MM.1S (cell line): ENCODE measurements at regions not wholly inside any gene's neighbourhood (a gene's known extent, or its start where the extent isn't known, plus 50 kb on each side); places are given as distances from the start of the nearest gene placed in this dataset.

ENCODE experiments used
- EZH2 ChIP-seq: fragments of 300-600 bp; sonication (generic); optimal IDR thresholded peaks from 2 replicates; pipeline ENCODE3; 2017; ENCODE audit warnings: low read depth, mild to moderate bottlenecking, antibody characterized with exemption, low read length, mixed read lengths
- EZH2phosphoT487 ChIP-seq: fragments of 300-600 bp; sonication (generic); IDR thresholded peaks from 2 replicates; pipeline ENCODE4 v1.6.1; 2018; ENCODE audit warnings: antibody characterized with exemption, low read length
- TF ChIP-seq, protein P1 (sequence below): fragments of 300-600 bp; sonication (generic); IDR thresholded peaks from 2 replicates; pipeline ENCODE4 v1.5.1; 2016; ENCODE audit warnings: antibody characterized with exemption, low read length, mixed read lengths

DNA sequence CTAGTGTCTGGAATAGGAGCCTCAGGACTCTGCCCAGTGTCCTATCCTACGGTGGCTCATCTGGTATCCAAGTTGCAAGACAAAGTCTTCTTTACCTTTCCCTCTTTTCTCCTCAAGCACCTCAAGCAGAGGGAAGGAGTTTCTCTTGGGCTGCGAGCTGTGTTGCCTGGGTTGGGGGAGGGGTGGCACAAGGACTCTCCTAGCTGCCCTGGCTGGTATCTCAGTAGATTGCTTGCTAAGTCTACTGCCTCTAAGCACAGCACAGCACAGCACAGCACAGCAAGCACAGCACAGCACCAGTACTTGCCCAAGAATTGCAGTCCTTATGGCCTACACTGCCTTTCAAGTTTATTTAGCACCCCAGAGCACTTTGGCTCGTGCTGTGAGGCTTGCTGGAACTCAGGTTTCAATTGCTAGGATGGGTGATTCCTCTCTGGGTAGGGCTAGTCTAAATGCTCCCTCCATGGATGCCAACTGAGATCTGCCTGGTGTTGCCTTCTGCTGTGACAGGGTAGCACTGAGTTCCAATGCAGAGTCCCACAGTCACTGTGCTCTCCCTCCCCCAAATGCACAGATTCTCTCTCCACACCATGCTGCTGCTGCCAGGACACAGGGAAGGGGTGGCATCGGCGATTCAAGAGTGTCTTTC, 213.1 kb upstream of the POU5F2 start:
- TF ChIP-seq, protein P1, sequence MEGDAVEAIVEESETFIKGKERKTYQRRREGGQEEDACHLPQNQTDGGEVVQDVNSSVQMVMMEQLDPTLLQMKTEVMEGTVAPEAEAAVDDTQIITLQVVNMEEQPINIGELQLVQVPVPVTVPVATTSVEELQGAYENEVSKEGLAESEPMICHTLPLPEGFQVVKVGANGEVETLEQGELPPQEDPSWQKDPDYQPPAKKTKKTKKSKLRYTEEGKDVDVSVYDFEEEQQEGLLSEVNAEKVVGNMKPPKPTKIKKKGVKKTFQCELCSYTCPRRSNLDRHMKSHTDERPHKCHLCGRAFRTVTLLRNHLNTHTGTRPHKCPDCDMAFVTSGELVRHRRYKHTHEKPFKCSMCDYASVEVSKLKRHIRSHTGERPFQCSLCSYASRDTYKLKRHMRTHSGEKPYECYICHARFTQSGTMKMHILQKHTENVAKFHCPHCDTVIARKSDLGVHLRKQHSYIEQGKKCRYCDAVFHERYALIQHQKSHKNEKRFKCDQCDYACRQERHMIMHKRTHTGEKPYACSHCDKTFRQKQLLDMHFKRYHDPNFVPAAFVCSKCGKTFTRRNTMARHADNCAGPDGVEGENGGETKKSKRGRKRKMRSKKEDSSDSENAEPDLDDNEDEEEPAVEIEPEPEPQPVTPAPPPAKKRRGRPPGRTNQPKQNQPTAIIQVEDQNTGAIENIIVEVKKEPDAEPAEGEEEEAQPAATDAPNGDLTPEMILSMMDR = no peak
- TF ChIP-seq EZH2 = no peak
- TF ChIP-seq EZH2phosphoT487 = no peak
